OCI-LY7 (cell line): ENCODE measurements at regions not wholly inside any gene's neighbourhood (a gene's known extent, or its start where the extent isn't known, plus 50 kb on each side); places are given as distances from the start of the nearest gene placed in this dataset.

Source experiments
- CTCF ChIP-seq: fragments of 200-600 bp; sonication (generic); conservative IDR thresholded peaks from 2 replicates; pipeline ENCODE4 v1.5.1; 2014; ENCODE audit warnings: mild to moderate bottlenecking, antibody characterized with exemption, low read length, moderate library complexity, mixed read lengths
- EZH2phosphoT487 ChIP-seq: fragments of 200-600 bp; sonication (generic); IDR thresholded peaks from 2 replicates; pipeline ENCODE4 v1.6.1; 2018; ENCODE audit warnings: low read depth, borderline replicate concordance, mild to moderate bottlenecking, mixed run types, antibody characterized with exemption, low read length, moderate library complexity, mixed read lengths

GRCh38 chr5:42235837-42236236 lies 187.4 kb upstream of the GHR start:
- TF ChIP-seq CTCF, result no peak
- no peak for TF ChIP-seq EZH2phosphoT487
